ENCODE measurements at regions not wholly inside any gene's neighbourhood (a gene's known extent, or its start where the extent isn't known, plus 50 kb on each side); places are given as distances from the start of the nearest gene placed in this dataset.

GRCh38 chr12:19829100-19829853 is 390.0 kb downstream of the AEBP2 start:
- intact Hi-C loops (cut with micrococcal nuclease), result no loop called here
- ChIA-PET RAD21 (ENCODE audit: low non-redundant PET in 1 of 2, low total read pairs in 2 of 2, uncharacterized antibody in 2 of 2, unreplicated experiment in 2 of 2) (no interaction called here), POLR2A (no interaction called here), CTCF (no interaction called here)
- Histone ChIP-seq H3K27me3 (ENCODE audit: insufficient read depth, low read length) (no peaks in the 10 kb centered on the region), H3K9ac (ENCODE audit: low read length) (no peak overlapping the region), H4K20me1 (ENCODE audit: insufficient read depth) (no peaks in the 10 kb centered on the region), H3K79me2 (ENCODE audit: insufficient read depth, low read length) (no peaks in the 10 kb centered on the region), H2AFZ (ENCODE audit: low read depth, low read length, poor library complexity, severe bottlenecking) (no peak overlapping the region), H3K4me3 (replicated peaks in 1 of 2; ENCODE audit: low read depth in 1 of 2, low read length in 2 of 2) (no peak overlapping the region), H3K9me3 (ENCODE audit: control insufficient read depth in 1 of 2, insufficient read depth in 1 of 2, low read depth in 1 of 2, low read length in 2 of 2) (no peaks in the 10 kb centered on the region), H3K36me3 (ENCODE audit: control insufficient read depth in 1 of 2, insufficient read depth in 2 of 2, low read length in 2 of 2) (no peaks in the 10 kb centered on the region), H3K9me2 (ENCODE audit: insufficient read depth) (no peaks in the 10 kb centered on the region), H3K4me2 (ENCODE audit: low read length) (no peak overlapping the region), H3K27ac (ENCODE audit: low read depth, low read length) (no peak overlapping the region), H3K4me1 (ENCODE audit: control insufficient read depth in 1 of 2, insufficient read depth in 2 of 2, low read length in 2 of 2) (no peaks in the 10 kb centered on the region)
- ATAC-seq (no peak), DNase-seq (ENCODE audit: low read depth, low spot score) (no peak)
- no TSS peak for BruUV-seq (replicated peaks)
- TF ChIP-seq EZH2phosphoT487 (IDR thresholded peaks at IDR 0.05; ENCODE audit: borderline replicate concordance), result no peak
- no peak for TF ChIP-seq SIN3A (IDR thresholded peaks at IDR 0.05; ENCODE audit: low read depth)
- TF ChIP-seq ZFX (IDR thresholded peaks at IDR 0.05), result no peak
- no peak for TF ChIP-seq YY1 (IDR thresholded peaks at IDR 0.05; ENCODE audit: extremely low read depth, insufficient replicate concordance, low read depth, low read length)

GRCh38 chr12:19830446-19830845 is 391.2 kb downstream of the AEBP2 start:
- Histone ChIP-seq H2AFZ (ENCODE audit: low read depth, low read length, poor library complexity, severe bottlenecking) (no peak overlapping the region), H4K20me1 (ENCODE audit: insufficient read depth) (no peaks in the 10 kb centered on the region), H3K4me2 (ENCODE audit: low read length) (no peak overlapping the region), H3K9me3 (ENCODE audit: control insufficient read depth in 1 of 2, insufficient read depth in 1 of 2, low read depth in 1 of 2, low read length in 2 of 2) (no peaks in the 10 kb centered on the region), H3K4me3 (replicated peaks in 1 of 2; ENCODE audit: low read depth in 1 of 2, low read length in 2 of 2) (no peak overlapping the region), H3K79me2 (ENCODE audit: insufficient read depth, low read length) (no peaks in the 10 kb centered on the region), H3K4me1 (ENCODE audit: control insufficient read depth in 1 of 2, insufficient read depth in 2 of 2, low read length in 2 of 2) (no peaks in the 10 kb centered on the region), H3K27ac (ENCODE audit: low read depth, low read length) (no peak overlapping the region), H3K9me2 (ENCODE audit: insufficient read depth) (no peaks in the 10 kb centered on the region), H3K36me3 (ENCODE audit: control insufficient read depth in 1 of 2, insufficient read depth in 2 of 2, low read length in 2 of 2) (no peaks in the 10 kb centered on the region), H3K27me3 (ENCODE audit: insufficient read depth, low read length) (no peaks in the 10 kb centered on the region), H3K9ac (ENCODE audit: low read length) (no peak overlapping the region)
- ChIA-PET POLR2A (no interaction called here), CTCF (no interaction called here), RAD21 (ENCODE audit: low non-redundant PET in 1 of 2, low total read pairs in 2 of 2, uncharacterized antibody in 2 of 2, unreplicated experiment in 2 of 2) (no interaction called here)
- intact Hi-C loops (cut with micrococcal nuclease), result no loop called here
- TF ChIP-seq EZH2 (IDR thresholded peaks at IDR 0.05) (no peak), EZH2phosphoT487 (IDR thresholded peaks at IDR 0.05; ENCODE audit: borderline replicate concordance) (no peak), FOSL1 (IDR thresholded peaks at IDR 0.05; ENCODE audit: low read depth) (no peak), YY1 (IDR thresholded peaks at IDR 0.05; ENCODE audit: extremely low read depth, insufficient replicate concordance, low read depth, low read length) (no peak), CBX3 (IDR thresholded peaks at IDR 0.05; ENCODE audit: low read depth) (no peak), ATF3 (IDR thresholded peaks at IDR 0.05) (no peak), TCF7L2 (IDR thresholded peaks at IDR 0.05; ENCODE audit: borderline replicate concordance, extremely low read depth, insufficient read depth, insufficient read length) (no peak), SIN3A (IDR thresholded peaks at IDR 0.05; ENCODE audit: low read depth) (no peak), ZFX (IDR thresholded peaks at IDR 0.05) (no peak), SP1 (IDR thresholded peaks at IDR 0.05; ENCODE audit: low read depth) (no peak), EGR1 (IDR thresholded peaks at IDR 0.05; ENCODE audit: low read depth) (no peak)
- BruUV-seq (replicated peaks), result no TSS peak
- no peak for DNase-seq (ENCODE audit: low read depth, low spot score)
- no peak for ATAC-seq
